ENCODE measurements at regions not wholly inside any gene's neighbourhood (a gene's known extent, or its start where the extent isn't known, plus 50 kb on each side); places are given as distances from the start of the nearest gene placed in this dataset.

DNA sequence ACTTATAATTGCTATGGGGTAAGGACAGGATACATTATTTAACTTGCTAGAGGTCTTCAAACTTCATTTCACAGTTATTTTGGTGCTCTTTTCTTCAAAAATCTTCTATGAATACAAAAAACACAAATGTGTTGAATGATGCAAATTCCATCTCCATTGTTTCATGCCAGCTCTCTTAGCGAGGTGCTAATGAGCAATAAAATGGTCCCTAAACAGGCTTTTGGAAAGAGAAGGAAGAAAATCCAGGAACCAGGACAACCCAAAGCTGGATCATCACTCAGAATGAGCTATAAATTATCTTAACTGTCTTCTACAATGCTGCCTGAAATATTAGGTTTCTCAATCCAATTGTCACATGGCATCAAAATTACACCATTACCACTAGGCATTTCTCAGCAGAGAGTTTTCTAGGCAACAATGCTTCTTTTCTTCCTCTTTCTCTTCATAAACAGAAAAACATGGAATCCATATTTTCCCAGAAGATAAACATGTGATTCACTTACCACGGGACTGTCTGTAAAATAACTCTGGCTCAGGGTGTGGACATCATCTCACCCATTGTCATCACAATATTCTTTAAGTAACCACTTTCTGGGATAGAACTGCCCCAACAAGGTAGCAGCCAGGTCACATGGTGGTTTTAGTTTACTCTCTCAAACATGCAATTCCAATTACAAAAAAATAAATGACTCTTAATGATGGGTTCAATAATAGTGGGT is 249.4 kb downstream of the NPR3 start:
- Mint-ChIP-seq H3K4me3 (no peak overlapping the region), H3K4me1 (ENCODE audit: low read depth) (no peaks in the 10 kb centered on the region), H3K9me3 (peaks cover 4% of the 10 kb centered on the region), H3K36me3 (ENCODE audit: low read depth) (no peaks in the 10 kb centered on the region), H3K27me3 (no peaks in the 10 kb centered on the region), H3K27ac (no peak overlapping the region)
- ATAC-seq (no peak), DNase-seq (no peak)
- intact Hi-C loops (cut with micrococcal nuclease): no loop called here
- CTCF ChIA-PET: no interaction called here
- TF ChIP-seq CTCF (IDR thresholded peaks at IDR 0.05): no peak
- POLR2A ChIA-PET: no interaction called here

- H3K27me3 Mint-ChIP-seq: no peaks in the 10 kb centered on the region
- H3K27ac Mint-ChIP-seq: no peak overlapping the region
- peaks cover 4% of the 10 kb centered on the region for H3K9me3 Mint-ChIP-seq
- no peak for TF ChIP-seq CTCF (IDR thresholded peaks at IDR 0.05)
- no peak for DNase-seq
- H3K4me3 Mint-ChIP-seq: no peak overlapping the region
- intact Hi-C loops (cut with micrococcal nuclease): no loop called here
- H3K36me3 Mint-ChIP-seq (ENCODE audit: low read depth): no peaks in the 10 kb centered on the region
- H3K4me1 Mint-ChIP-seq (ENCODE audit: low read depth): no peaks in the 10 kb centered on the region
- ChIA-PET POLR2A (no interaction called here), CTCF (no interaction called here)
- no peak for ATAC-seq
These were observed 249.9 kb downstream of the NPR3 start for GRCh38 chr5:32961059-32961415.

GRCh38 chr5:32964261-32964660 is 253.1 kb downstream of the NPR3 start:
- intact Hi-C loops (cut with micrococcal nuclease): no loop called here

GRCh38 chr5:32973646-32974045 is 262.5 kb downstream of the NPR3 start:
- H3K9me3 Mint-ChIP-seq: no peaks in the 10 kb centered on the region

More at GRCh38 chr5:32964261-32964660, 253.1 kb downstream of the NPR3 start:
- TF ChIP-seq CTCF (IDR thresholded peaks at IDR 0.05): no peak
- Mint-ChIP-seq H3K36me3 (ENCODE audit: low read depth) (no peaks in the 10 kb centered on the region), H3K4me3 (no peak overlapping the region), H3K27me3 (no peaks in the 10 kb centered on the region), H3K4me1 (ENCODE audit: low read depth) (no peaks in the 10 kb centered on the region), H3K27ac (no peak overlapping the region), H3K9me3 (no peaks in the 10 kb centered on the region)
- CTCF ChIA-PET: no interaction called here
- no peak for ATAC-seq
- POLR2A ChIA-PET: no interaction called here
- no peak for DNase-seq

More at GRCh38 chr5:32973646-32974045, 262.5 kb downstream of the NPR3 start:
- TF ChIP-seq CTCF (IDR thresholded peaks at IDR 0.05): no peak
- no peak overlapping the region for H3K4me3 Mint-ChIP-seq
- no peaks in the 10 kb centered on the region for H3K36me3 Mint-ChIP-seq (ENCODE audit: low read depth)
- H3K27me3 Mint-ChIP-seq: no peaks in the 10 kb centered on the region
- ATAC-seq (no peak), DNase-seq (no peak)
- no peak overlapping the region for H3K27ac Mint-ChIP-seq
- no peaks in the 10 kb centered on the region for H3K4me1 Mint-ChIP-seq (ENCODE audit: low read depth)
- intact Hi-C loops (cut with micrococcal nuclease): no loop called here
- ChIA-PET POLR2A (no interaction called here), CTCF (no interaction called here)
